ENCODE measurements at regions not wholly inside any gene's neighbourhood (a gene's known extent, or its start where the extent isn't known, plus 50 kb on each side); places are given as distances from the start of the nearest gene placed in this dataset.
"Not testable (repeated sequence)": the region's sequence is repeated elsewhere in the genome, so short reads cannot be mapped to it uniquely, and the experiment has no call there.

DNA sequence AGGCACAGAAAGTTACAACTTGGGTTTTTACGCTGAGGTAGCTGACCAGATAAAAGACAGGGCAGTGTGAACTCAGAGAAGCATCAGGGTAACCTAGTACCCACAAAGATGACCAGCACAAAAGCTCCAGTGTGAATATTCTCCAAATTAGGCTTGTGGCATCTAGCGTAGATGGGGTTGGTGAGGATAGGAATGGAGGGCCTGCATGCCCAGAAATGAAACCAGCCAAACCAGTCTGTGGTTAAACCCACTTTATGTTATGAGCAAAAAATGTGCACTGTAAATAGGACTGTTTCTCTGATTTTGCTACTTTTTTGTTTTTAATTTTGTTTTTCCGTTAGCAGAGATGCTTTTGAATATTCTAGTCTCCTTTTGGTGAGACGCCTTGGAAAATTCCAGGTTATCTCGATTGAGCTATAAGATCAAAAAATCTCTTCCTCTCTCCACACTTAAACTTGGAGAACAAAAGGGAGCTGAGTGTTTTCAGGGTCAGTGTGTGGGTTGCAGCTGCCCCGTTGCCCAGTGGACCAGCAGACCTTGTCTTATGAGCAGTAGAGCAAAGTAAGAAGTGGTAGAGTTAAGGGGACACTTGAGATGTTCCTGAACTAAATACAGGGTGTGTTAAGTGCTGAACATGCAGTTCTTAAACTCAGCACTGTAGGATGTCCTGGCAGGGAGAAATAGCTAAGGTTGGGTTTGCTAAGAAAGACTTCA lies 132.9 kb downstream of the C3orf38 start:
- ATAC-seq, result no peak
- no peak for DNase-seq
- intact Hi-C loops (cut with DNase I), result no loop called here

DNA sequence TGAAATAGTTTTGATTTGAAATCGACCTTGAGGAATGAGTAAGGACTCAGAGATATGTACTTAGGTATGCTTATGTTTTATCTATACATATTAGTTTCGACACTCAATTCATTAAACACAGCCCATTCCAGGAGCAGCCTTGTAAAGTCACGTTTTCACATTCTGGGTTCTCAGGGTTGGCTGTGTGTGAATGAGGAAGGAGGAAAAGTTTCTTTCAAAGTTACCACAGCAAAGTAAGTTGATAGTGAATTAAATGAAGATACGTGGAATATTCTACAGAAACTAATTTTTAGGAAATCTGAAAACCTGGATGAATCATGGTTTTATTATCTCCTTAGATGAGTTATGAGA lies 133.5 kb downstream of the C3orf38 start:
- ATAC-seq, result no peak
- no peak for DNase-seq
- intact Hi-C loops (cut with DNase I), result no loop called here

DNA sequence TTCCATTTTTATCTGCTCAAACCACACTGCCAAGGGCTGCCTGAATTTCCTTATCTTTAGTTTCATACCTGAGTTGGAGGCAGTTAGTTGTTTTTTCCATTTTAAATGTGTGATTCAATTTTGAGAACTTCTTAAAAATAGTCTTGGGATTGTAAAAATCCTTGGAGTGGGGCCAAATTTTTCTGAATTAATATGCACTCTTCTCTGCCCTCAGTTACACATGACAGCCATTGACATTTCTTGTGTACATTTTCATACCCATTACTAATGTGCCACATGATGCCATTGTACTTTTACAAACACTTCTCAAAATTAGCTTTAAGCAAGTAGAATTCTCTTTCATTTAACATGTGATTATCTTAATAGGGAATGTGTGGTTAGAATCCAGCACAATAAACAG lies 141.7 kb downstream of the C3orf38 start:
- ATAC-seq (no peak), DNase-seq (no peak)
- intact Hi-C loops (cut with DNase I), result no loop called here

DNA sequence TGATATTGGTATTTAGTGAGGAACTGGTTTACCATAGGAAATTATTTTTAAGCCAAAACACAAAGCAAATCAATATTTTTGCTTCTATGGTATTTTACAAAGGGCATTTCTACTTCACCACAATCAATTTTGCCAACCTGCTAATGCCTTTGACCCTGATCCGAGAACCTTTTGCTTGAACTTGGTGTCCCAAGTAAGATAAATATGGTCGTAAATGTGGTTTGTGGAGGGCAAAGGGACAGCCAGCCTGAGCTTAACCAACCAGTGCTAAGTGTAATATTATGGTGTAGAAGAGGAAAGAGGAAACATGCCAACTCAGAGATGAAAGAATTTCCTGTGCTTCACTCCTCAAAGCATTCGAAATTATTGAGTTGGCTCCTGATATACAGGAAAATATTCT lies 148.4 kb downstream of the C3orf38 start:
- intact Hi-C loops (cut with DNase I), result no loop called here
- no peak for ATAC-seq

DNA sequence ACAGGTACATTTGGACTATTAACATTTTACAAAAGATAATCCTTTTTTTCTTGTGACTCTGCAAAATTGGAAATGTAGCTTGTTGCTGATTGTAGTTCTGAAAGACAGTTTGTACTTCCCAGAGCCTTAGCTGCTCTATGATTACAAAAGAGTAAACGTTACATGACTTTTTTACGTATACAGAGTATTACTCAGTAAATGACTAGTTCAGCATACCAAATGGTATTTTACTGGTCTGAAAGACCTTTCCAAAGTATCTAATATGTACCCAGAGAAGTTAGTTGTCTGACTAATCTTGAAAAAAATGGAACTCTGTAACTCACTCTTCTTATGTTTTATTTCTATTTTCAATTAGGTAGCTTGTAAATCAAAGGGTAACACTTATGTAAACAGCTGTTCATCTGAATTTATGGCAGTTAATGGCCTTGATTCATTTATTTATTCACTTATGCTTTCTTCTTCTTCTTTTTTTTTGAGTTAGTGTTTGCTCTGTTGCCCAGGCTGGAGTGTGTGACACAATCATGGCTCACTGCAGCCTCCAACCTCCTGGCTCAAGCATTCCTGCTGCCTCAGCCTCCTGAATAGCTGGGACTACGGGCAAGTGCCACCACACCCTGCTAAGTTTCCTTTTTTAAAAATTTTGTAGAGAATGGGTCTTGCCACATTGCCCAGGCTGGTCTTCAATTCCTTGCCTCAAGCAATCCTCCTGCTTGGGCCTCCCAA lies 151.7 kb downstream of the C3orf38 start:
- intact Hi-C loops (cut with DNase I), result no loop called here
- ATAC-seq (no peak), DNase-seq (no peak)

More for the DNA sequence above, 148.4 kb downstream of the C3orf38 start:
- no peak for DNase-seq

DNA sequence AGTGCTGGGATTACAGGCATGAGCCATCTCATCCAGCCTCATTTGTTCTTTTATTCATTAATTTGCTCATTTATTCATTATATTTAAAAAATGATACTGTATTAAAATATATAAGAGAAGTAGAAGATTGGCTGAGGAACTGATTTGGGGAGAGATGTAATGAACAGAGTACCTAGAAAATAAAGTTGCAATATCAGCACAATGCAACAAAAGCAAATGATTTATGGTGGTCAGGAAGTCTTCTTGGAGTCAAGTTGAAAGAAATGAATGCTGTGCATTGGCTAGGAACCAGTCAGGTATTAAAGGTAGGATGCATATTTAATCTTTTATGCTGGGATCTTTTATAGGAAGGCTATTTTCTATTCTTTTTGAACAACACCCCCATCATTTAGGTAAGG lies 152.2 kb downstream of the C3orf38 start:
- intact Hi-C loops (cut with DNase I), result no loop called here
- DNase-seq, result no peak
- ATAC-seq, result no peak

DNA sequence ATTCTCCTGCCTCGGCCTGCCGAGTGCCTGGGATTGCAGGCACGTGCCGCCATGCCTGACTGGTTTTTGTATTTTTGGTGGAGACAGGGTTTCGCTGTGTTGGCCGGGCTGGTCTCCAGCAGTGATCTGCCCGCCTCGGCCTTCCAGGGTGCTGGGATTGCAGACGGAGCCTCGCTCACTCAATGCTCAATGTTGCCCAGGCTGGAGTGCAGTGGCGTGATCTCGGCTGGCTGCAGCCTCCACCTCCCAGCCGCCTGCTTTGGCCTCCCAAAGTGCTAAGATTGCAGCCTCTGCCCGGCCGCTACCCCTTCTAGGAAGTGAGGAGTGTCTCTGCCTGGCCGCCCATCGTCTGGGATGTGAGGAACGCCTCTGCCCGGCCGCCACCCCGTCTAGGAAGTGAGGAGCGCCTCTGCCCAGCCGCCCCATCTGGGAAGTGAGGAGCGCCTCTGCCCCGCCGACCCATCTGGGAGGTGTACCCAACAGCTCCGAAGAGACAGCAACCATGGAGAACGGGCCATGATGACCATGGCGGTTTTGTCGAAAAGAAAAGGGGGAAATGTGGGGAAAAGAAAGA lies 153.7 kb downstream of the C3orf38 start:
- intact Hi-C loops (cut with DNase I); DNase-seq: not testable (repeated sequence)

DNA sequence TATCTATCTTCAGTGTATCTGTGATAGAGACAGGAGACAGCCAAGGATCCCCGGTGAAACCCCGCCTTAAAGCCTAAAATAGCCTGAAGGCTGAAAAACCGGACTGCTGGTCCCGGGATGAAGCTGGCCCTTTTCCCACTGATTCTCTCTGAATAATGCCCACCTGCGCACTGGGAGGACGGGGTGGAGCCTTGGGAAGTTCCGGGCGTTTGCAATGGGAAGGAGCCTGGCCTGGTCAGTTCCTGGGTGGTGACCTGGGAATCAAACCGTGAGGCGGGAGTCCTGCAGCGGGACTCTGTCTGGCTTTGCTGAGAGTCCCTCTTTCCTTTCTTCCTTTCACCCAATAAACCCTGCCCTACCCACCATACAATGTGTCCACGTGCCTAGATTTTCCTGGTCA lies 157.9 kb downstream of the C3orf38 start:
- ATAC-seq (no peak), DNase-seq (no peak)
- intact Hi-C loops (cut with DNase I), result no loop called here

More for the DNA sequence above, 153.7 kb downstream of the C3orf38 start:
- ATAC-seq, result not testable (repeated sequence)

DNA sequence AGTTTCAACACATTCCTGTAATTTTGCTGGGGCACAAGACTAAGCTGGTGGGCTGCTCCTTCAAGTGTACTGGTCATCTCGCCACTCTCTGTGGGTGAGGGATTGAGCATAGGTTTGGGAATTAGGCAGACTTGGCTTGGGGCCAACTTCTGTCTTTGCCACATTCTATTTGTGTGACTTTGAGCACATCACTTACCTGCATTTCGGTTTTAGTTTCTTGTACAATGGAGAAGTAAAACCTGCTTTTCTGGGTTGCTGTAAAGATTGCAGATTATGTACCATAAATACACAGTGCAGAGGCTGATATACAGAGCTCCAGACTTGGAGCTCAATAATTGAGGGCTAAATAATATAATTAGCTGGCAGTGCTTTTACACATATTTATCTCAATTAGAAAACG lies 162.1 kb downstream of the C3orf38 start:
- ATAC-seq (no peak), DNase-seq (no peak)
- intact Hi-C loops (cut with DNase I), result no loop called here

DNA sequence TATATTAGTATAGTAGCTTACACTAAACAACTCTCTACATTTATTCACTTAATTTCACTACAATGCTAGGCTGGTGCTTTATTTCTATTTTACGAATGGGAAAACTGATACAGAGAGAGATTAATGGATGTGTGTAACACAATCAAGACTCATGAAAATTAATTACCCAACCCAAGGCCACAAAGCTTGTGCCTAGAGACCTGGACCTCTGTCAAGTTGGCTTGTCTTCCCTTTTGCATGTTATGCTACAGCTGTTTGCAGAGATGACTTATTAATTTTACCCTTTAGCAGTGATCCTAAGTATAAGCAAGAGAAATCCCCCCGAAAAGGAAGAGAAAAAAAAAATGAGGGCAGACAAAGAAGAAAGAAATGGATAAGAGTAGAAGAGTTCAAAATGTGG lies 162.5 kb downstream of the C3orf38 start:
- DNase-seq (no peak), ATAC-seq (no peak)
- intact Hi-C loops (cut with DNase I), result no loop called here

DNA sequence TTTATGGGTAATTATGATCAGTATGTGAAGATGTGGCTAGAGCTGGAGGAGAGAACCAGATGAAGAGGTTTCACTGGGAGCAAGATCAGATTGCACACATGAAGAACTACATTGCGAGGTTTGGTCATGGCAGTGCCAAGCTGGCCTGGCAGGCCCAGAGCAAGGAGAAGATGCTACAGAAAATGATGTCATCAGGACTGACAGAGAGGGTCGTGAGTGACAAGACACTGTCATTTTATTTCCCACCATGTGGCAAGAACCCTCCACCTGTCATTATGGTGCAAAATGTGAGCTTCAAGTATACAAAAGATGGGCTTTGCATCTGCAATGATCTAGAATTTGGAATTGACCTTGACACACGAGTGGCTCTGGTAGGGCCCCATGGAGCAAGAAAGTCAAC lies 168.3 kb downstream of the C3orf38 start:
- ATAC-seq, result no peak
- DNase-seq, result no peak
- intact Hi-C loops (cut with DNase I), result no loop called here

DNA sequence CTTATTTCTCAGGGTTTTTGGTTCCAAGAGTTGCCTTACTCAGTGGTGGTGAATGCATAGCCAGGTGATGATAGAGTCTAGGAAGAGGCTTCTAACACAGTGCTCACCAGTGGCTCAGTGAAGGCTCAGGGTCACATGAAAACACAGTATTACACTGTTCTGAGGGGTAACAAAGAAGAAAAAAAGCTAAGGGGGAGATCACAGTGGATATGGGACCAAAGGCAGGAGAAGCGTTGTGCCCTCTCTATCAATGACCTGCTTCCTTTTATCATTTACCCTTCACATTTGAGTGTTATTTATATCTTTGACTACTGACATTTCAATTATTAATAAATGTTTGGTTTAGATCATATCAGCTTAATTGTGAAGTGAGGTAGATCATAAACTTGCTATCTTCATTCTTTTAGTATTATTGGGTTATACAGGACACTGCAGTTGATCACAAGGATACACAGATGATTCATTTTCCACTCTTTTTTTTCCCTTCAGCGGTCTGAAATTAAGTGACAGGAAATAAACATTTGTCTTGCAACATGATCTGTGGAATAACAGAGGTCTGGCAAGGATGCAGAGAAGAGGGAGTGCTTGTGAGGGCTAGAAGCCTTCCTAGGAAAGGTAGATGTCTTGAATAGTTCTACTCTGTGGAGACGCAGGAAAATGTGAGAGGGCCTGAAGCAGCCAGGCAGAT lies 171.7 kb downstream of the C3orf38 start:
- DNase-seq (no peak), ATAC-seq (no peak)
- intact Hi-C loops (cut with DNase I), result no loop called here

DNA sequence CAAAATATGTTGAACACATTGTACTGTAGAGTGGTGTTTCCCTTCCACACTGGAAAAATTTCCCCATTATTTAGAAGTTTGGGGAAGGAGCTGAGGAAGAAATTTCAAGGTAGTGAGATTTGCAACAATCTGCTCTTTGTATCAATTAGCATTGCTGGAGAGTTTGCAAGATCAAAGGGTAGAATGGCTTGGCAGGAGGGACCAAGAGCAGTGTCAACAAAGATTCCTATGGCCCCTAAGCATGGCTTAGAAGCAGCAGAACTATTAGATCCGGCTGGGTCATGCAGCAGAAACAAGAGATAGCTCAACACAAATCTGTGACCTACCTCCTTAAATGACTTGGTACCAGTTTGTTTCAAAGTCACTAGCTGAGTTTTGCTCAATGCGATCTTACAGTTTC lies 175.0 kb downstream of the C3orf38 start:
- intact Hi-C loops (cut with DNase I), result no loop called here

DNA sequence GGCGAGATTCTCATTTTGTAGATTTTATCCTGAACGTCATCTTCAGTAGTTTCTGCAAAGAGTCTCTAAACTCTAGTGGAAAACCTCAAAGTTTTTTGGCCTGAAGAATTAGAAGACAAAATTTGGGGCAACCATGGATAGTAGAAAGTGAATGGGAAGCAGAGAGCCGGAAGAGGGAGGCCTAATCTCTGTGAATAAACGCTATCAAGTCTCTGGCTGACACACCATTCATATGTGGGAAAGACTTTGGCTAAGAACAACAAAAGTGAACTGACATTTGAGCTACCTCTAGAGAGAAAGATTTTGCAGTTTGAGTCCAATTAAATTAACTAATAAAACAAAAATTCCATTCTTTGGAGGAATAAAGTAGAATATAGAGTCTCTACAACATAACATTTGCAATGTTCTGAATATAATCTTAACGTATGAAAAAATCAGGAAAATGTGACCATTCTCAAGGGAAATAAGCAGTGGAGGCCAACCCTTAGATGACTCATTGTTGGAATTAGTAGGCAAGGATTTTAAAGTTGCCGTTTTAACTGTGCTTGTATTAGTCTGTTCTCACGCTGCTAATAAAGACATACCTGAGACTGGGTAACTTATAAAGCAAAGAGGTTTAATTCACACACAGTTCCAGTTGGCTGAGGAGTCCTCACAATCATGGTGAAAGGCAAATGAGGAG lies 184.6 kb downstream of the C3orf38 start:
- intact Hi-C loops (cut with DNase I), result no loop called here
- ATAC-seq (peak in 1 of 2 donors; percentile 59), DNase-seq (no peak)

More for the DNA sequence above, 175.0 kb downstream of the C3orf38 start:
- DNase-seq (no peak), ATAC-seq (no peak)

DNA sequence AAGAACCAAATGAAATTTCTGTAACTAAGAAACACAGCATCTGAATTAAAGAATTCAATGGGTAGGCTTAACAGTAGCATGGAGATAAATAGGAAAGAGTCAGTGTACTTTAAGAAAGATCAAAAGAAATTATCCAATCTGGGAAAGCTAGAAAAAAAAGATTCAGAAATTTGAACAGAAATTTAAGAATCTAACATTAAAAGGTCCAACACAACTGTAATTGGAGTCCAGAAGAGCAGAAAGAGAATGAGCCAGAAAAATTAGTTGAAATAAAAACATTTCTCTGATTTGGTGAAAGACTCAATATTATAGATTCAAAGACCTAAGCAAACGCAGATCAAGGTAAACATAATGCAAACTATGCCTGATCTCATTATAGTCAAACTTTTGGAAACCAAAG lies 187.1 kb downstream of the C3orf38 start:
- DNase-seq, result no peak
- no peak for ATAC-seq
- intact Hi-C loops (cut with DNase I), result no loop called here

DNA sequence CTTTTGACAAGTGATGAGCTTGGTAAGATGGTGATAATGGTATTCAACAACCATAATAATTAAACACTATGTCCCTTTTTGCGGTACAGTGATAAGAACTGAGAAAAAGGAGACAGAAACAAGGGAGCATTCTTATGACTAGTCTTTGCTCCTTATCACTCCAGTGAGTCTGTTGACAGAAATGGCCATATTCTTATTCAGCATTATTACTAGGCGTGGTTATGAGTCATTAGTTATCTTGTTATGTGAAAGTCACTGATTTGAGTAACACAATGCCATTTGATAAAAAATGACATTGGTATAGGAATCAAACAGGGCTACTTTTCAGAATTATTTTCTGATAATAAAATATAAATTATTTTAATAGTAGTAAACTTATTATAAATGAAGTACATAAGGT lies 193.5 kb downstream of the C3orf38 start:
- ATAC-seq (no peak), DNase-seq (no peak)
- intact Hi-C loops (cut with DNase I), result no loop called here

DNA sequence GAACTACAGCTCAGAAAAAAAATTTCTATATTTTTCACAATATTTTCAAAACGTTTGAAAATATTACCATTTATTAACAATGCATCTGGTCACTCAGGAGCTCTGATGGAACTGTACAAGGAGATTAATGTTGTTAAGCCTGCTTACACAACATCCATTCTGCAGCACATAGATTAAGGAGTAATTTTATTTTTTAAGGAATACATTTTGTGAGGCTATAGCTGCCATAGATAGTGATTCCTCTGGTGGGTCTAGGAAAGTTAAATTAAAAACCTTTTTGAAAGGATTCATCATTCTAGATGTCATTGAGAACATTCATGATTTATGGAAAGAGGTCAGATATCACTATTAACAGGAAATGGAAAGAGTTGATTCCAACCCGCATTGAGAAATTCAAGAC lies 196.9 kb downstream of the C3orf38 start:
- ATAC-seq (no peak), DNase-seq (no peak)
- intact Hi-C loops (cut with DNase I), result no loop called here

DNA sequence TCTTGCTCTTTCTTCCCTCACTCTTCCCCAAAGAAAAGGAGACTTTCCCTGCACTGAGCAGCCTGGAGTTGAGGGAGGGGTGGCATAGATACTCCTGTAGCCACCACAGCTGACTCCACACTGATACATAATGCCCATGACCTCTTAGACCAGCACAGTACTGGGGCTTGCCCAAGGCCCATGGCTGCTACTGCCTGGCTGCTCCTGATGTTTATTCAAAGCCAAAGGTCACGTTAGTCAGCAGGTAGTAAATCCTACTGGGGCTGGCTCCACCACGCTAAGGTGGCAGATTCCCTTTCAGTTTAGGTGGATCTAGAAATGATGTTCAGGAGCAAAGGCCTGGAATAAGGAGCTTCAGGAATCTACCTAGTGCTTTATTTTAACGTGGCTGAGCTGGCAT lies 212.7 kb downstream of the C3orf38 start:
- no peak for ATAC-seq
- no peak for DNase-seq
- intact Hi-C loops (cut with DNase I), result no loop called here

DNA sequence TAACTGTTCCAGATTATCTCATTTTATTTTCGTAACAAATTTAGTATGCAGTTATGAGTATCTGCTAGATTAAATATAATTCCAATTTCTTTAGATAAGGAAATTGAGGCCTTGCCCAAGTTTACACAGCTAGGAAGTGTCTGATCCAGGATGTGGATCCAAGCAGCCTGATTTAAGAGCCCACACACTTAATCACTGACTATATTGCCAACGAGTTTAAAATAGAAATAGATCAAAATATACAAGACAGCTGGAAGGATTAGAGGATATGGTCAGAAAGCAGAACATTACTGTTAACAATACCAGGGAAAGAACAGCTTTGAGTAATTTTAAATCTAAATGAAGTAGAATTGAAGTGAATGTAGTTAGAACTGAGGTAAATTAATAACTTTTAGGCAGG lies 215.2 kb downstream of the C3orf38 start:
- intact Hi-C loops (cut with DNase I), result no loop called here
- no peak for DNase-seq
- no peak for ATAC-seq

DNA sequence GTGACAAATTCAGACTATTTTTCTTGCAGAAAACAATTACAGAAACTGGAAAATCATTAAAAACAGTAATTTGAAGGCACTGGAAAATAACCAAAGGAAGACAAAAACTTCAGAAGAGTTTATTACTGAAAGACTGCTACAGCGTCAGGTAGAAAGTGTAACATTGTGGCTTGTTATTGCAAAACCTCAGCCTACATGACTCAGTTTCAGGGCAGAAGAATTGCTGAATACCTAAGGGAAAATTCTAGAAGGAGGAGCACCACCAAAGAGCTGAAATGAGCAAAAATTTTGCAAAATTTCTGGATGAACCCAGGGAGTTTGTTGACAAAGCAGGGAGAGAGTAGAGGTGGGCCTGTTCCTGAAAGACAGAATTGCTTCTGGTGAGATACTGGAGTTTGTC lies 219.6 kb downstream of the C3orf38 start:
- intact Hi-C loops (cut with DNase I), result no loop called here
- DNase-seq, result no peak
- no peak for ATAC-seq

All from left cardiac atrium (tissue), 4 donors.